HUES48 (cell line): ENCODE measurements at regions not wholly inside any gene's neighbourhood (a gene's known extent, or its start where the extent isn't known, plus 50 kb on each side); places are given as distances from the start of the nearest gene placed in this dataset.

ENCODE experiments used
- H3K27ac ChIP-seq: one replicate; pipeline ENCODE4 v1.7.0; 2013; ENCODE audit warnings: low read depth, low read length, inconsistent platforms
- H3K27me3 ChIP-seq: 2 replicates; pipeline ENCODE4 v1.6.1; 2013; ENCODE audit warnings: mild to moderate bottlenecking, low read length; ENCODE audit not compliant: control insufficient read depth, insufficient read depth
- H3K36me3 ChIP-seq: 2 replicates; pipeline ENCODE4 v1.6.1; 2013; ENCODE audit warnings: low read length; ENCODE audit not compliant: control insufficient read depth, insufficient read depth
- H3K4me1 ChIP-seq: 2 replicates; pipeline ENCODE4 v1.6.1; 2013; ENCODE audit warnings: mild to moderate bottlenecking, low read length; ENCODE audit not compliant: control insufficient read depth, insufficient read depth
- H3K4me3 ChIP-seq: 2 replicates; pipeline ENCODE4 v1.5.1; 2013; ENCODE audit warnings: mild to moderate bottlenecking, low read depth, low read length
- H3K9ac ChIP-seq: 2 replicates; pipeline ENCODE4 v1.6.1; 2013; ENCODE audit warnings: mild to moderate bottlenecking, low read depth, low read length, moderate library complexity
- H3K9me3 ChIP-seq: 2 replicates; pipeline ENCODE4 v1.6.1; 2013; ENCODE audit warnings: low read length; ENCODE audit not compliant: control insufficient read depth, insufficient read depth

DNA sequence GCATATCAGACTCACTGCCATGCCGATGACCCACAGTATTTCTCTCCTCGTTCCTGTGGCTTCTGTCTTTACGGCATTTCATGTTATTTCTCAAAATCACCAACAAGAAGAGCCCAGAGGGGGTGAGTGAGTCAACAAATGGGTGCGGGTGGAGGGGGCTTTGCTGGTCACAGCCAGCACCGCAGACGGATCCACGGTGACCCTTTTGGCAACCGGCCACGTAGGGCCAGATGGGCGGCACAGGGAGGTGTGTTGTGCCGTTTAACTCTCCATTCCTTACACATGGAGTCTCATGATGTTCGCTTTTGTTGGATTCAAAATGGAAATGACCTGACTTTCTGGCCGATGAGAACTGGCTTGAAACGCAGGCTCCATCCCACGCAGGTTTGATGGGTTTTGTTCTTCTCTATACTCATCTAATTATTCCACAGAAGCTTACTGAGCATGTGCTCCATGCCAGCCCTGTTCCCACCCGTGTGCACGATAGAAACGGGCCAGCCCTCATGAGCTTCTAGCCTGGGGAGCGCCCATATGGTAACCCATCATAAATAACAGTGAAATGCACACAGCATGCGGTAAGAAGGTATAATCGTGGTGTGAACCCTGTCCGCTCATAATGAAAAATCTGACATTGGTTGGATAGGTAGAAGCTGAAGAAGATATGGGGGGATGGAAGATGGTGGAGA, 319.9 kb downstream of the BRD1 start:
- Histone ChIP-seq H3K27me3 (no peaks in the 10 kb centered on the region), H3K9ac (no peak overlapping the region), H3K9me3 (0 out of 2 replicates have a peak, but pooled peaks cover 3% of the 10 kb centered on the region), H3K27ac (no peak overlapping the region), H3K4me1 (peaks cover 10% of the 10 kb centered on the region), H3K36me3 (no peaks in the 10 kb centered on the region), H3K4me3 (no peak overlapping the region)

DNA sequence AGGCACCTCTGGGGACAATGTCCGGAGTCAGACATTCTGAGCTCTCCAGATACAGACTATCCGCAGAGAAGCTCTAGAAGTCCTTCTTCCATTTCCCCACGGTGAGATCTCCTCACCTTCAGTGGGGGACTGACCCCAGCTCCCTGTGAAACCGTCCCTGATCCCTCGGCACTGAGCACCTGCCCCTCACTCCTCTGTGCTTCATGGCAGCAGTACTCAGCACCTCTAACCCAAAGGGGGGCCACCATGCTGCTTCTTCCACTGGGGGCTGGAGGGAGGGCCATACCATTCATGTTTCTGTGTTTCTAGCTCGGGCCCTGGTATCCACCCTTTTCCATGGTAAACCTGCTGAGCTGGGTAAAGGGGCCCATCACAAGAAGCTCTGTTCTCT, 321.7 kb downstream of the BRD1 start:
- H3K27ac ChIP-seq: no peak overlapping the region

GRCh38 chr22:49505337-49506009, 322.2 kb downstream of the BRD1 start:
- Histone ChIP-seq H3K9ac (no peak overlapping the region), H3K27me3 (no peaks in the 10 kb centered on the region), H3K4me1 (no peaks in the 10 kb centered on the region), H3K9me3 (no peaks in the 10 kb centered on the region), H3K36me3 (no peaks in the 10 kb centered on the region), H3K27ac (no peak overlapping the region), H3K4me3 (no peak overlapping the region)

More for the DNA sequence above, 321.7 kb downstream of the BRD1 start:
- Histone ChIP-seq H3K27me3 (no peaks in the 10 kb centered on the region), H3K4me1 (no peaks in the 10 kb centered on the region), H3K36me3 (no peaks in the 10 kb centered on the region), H3K4me3 (no peak overlapping the region), H3K9me3 (no peaks in the 10 kb centered on the region), H3K9ac (no peak overlapping the region)

GRCh38 chr22:49503896-49504521, 323.7 kb downstream of the BRD1 start:
- Histone ChIP-seq H3K4me1 (no peaks in the 10 kb centered on the region), H3K9ac (no peak overlapping the region), H3K36me3 (no peaks in the 10 kb centered on the region), H3K9me3 (no peaks in the 10 kb centered on the region), H3K27ac (no peak overlapping the region), H3K27me3 (no peaks in the 10 kb centered on the region), H3K4me3 (no peak overlapping the region)

DNA sequence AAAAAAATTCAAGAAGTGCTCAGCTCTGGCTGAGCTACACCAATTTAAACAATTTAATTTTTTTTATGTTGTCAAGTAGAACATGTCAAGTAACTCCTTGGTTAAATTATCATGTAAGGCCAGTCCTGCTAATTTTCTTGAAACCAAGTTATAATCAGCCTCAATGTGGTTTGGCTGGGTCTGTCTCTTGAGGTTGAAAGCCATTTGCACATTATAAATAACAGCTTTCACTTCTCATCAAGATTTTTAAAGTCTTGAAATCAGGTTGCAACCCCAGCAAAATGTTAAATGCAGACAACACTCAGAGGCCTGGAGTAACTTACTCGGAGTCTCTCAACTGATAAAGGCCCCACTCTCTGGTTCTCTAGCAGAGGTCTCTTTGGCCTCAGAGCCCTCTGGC, 324.4 kb downstream of the BRD1 start:
- H3K9ac ChIP-seq: no peak overlapping the region
- no peak overlapping the region for H3K4me3 ChIP-seq
- H3K27ac ChIP-seq: no peak overlapping the region
- H3K4me1 ChIP-seq: no peaks in the 10 kb centered on the region
- H3K36me3 ChIP-seq: no peaks in the 10 kb centered on the region
- H3K27me3 ChIP-seq: no peaks in the 10 kb centered on the region
- H3K9me3 ChIP-seq: no peaks in the 10 kb centered on the region

GRCh38 chr22:49502126-49502826, 325.4 kb downstream of the BRD1 start:
- Histone ChIP-seq H3K4me3 (no peak overlapping the region), H3K9ac (no peak overlapping the region), H3K9me3 (no peaks in the 10 kb centered on the region)

GRCh38 chr22:49500942-49501395, 326.7 kb downstream of the BRD1 start:
- Histone ChIP-seq H3K27me3 (no peaks in the 10 kb centered on the region), H3K27ac (no peak overlapping the region), H3K9ac (no peak overlapping the region), H3K9me3 (no peaks in the 10 kb centered on the region), H3K4me3 (no peak overlapping the region), H3K36me3 (no peaks in the 10 kb centered on the region), H3K4me1 (no peaks in the 10 kb centered on the region)

More at GRCh38 chr22:49502126-49502826, 325.4 kb downstream of the BRD1 start:
- Histone ChIP-seq H3K4me1 (no peaks in the 10 kb centered on the region), H3K27ac (no peak overlapping the region), H3K27me3 (no peaks in the 10 kb centered on the region), H3K36me3 (no peaks in the 10 kb centered on the region)

- Histone ChIP-seq H3K36me3 (no peaks in the 10 kb centered on the region), H3K9me3 (no peaks in the 10 kb centered on the region), H3K27me3 (no peaks in the 10 kb centered on the region), H3K9ac (no peak overlapping the region), H3K27ac (no peak overlapping the region), H3K4me3 (no peak overlapping the region), H3K4me1 (no peaks in the 10 kb centered on the region)
These were observed 327.6 kb downstream of the BRD1 start for GRCh38 chr22:49500076-49500460.

DNA sequence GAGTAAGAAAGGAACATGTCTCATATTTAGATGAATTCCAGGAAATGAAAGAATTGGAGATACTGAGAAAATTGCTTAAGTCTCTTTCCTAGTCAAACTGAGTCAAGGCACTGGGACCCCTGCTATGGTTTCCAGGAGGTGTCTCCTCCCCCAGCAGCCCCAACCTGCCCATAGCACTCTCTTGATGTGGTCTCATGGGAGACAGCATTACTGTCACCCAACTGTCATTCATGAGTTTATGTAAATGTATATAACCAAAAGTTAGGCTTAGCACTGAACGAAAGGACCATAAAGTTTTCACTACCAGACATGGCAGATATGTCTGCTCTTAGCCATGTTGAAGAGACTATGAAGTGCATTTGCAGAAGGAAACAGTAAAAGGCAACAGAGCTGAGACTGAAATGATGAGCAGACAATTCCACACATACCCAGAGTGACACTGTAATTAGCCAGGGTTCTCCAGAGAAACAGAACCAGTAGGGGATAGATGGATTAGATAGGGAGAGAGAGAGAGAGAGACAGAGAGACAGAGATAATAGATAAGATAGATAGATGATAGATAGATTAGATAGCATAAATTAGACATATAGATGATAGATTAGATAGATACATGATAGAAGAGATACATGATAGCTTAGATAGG, 328.1 kb downstream of the BRD1 start:
- H3K27ac ChIP-seq: no peak overlapping the region
- no peaks in the 10 kb centered on the region for H3K4me1 ChIP-seq
- no peaks in the 10 kb centered on the region for H3K9me3 ChIP-seq
- H3K36me3 ChIP-seq: no peaks in the 10 kb centered on the region
- no peaks in the 10 kb centered on the region for H3K27me3 ChIP-seq
- no peak overlapping the region for H3K4me3 ChIP-seq
- no peak overlapping the region for H3K9ac ChIP-seq

- H3K9me3 ChIP-seq: no peaks in the 10 kb centered on the region
- H3K4me1 ChIP-seq: no peaks in the 10 kb centered on the region
- no peak overlapping the region for H3K4me3 ChIP-seq
- H3K27me3 ChIP-seq: no peaks in the 10 kb centered on the region
- no peak overlapping the region for H3K9ac ChIP-seq
- no peaks in the 10 kb centered on the region for H3K36me3 ChIP-seq
- H3K27ac ChIP-seq: no peak overlapping the region
These were observed 330.4 kb downstream of the BRD1 start for GRCh38 chr22:49497266-49497665.
